ENCODE measurements at regions not wholly inside any gene's neighbourhood (a gene's known extent, or its start where the extent isn't known, plus 50 kb on each side); places are given as distances from the start of the nearest gene placed in this dataset.

DNA sequence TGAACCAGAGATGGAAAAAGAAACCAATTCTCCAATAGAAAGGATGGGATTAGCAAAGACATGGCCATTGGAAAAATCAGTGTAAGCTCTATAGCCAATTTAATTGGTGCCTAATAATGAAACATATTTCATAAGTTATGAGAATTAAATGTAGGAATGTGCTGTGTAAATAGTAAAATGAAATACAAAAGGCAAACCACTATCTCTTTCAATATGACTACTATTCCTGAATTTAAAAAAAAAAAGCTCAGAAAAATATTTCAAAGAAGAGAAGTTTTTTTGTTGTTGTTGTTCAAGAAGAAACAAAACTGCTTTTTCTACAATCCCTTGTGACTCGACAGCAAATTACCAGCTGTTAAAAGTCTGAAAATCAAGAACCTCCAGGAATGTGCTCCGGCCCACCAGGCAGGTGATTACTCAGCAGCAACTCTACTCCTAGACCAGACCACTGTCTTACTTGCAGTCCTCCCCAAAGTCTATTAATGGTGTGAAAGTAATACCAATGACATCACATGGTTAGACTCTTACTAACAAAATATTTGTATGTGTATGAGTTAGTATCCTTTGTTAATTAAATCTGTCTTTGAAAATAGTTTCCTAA, 362.4 kb downstream of the KCTD12 start:
- TF ChIP-seq, protein P1, sequence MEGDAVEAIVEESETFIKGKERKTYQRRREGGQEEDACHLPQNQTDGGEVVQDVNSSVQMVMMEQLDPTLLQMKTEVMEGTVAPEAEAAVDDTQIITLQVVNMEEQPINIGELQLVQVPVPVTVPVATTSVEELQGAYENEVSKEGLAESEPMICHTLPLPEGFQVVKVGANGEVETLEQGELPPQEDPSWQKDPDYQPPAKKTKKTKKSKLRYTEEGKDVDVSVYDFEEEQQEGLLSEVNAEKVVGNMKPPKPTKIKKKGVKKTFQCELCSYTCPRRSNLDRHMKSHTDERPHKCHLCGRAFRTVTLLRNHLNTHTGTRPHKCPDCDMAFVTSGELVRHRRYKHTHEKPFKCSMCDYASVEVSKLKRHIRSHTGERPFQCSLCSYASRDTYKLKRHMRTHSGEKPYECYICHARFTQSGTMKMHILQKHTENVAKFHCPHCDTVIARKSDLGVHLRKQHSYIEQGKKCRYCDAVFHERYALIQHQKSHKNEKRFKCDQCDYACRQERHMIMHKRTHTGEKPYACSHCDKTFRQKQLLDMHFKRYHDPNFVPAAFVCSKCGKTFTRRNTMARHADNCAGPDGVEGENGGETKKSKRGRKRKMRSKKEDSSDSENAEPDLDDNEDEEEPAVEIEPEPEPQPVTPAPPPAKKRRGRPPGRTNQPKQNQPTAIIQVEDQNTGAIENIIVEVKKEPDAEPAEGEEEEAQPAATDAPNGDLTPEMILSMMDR (IDR thresholded peaks at IDR 0.05) = no peak
- no peak for TF ChIP-seq POLR2A (IDR thresholded peaks at IDR 0.05)

All from testis (tissue), 2 donors.